Esophagus muscularis mucosa (tissue), 4 donors: ENCODE measurements at regions not wholly inside any gene's neighbourhood (a gene's known extent, or its start where the extent isn't known, plus 50 kb on each side); places are given as distances from the start of the nearest gene placed in this dataset.

Experiments
- DNase-seq: peaks from one replicate; pipeline ENCODE4 v3.0.0-alpha.2; 2017; ENCODE audit errors: extremely low spot score
- H3K27ac ChIP-seq, 4 donors: fragments of 200-600 bp; sonication (generic); replicated peaks in 1 of 4; 1 replicate in 3 of 4; 2 replicates in 1 of 4; pipeline ENCODE4 v1.5.1; 2016 to 2019; ENCODE audit warnings: mild to moderate bottlenecking in 1 of 4
- H3K27me3 ChIP-seq, 4 donors: fragments of 200-600 bp; sonication (generic); one replicate each; pipeline versions ENCODE4 v1.5.1 to v1.6.0; 2016 to 2019
- H3K36me3 ChIP-seq, 4 donors: fragments of 200-600 bp; sonication (generic); one replicate each; pipeline ENCODE4 v1.5.1; 2016 to 2019
- H3K4me1 ChIP-seq, 4 donors: fragments of 200-600 bp; sonication (generic); one replicate each; pipeline ENCODE4 v1.5.1; 2016 to 2019
- H3K4me3 ChIP-seq, 4 donors: fragments of 200-600 bp; sonication (generic); 1 replicate in 2 of 4; 2 replicates in 2 of 4; pipeline ENCODE4 v1.5.1; 2016 to 2019; ENCODE audit warnings: mild to moderate bottlenecking in 4 of 4, moderate library complexity in 1 of 4
- H3K9me3 ChIP-seq, 4 donors: fragments of 200-600 bp; sonication (generic); 1 replicate in 3 of 4; 2 replicates in 1 of 4; pipeline ENCODE4 v1.5.1; 2016 to 2019
- CTCF ChIP-seq, 3 experiments: fragments of 200-600 bp in 2 of 3; fragments of 450-650 bp in 1 of 3; sonication (generic) in 2 of 3; IDR thresholded peaks; one replicate each; pipeline ENCODE4 v1.5.1; 2017 to 2019; ENCODE audit warnings: antibody characterized with exemption in 3 of 3, mild to moderate bottlenecking in 2 of 3, moderate library complexity in 1 of 3
- EP300 ChIP-seq: sonication (generic); formaldehyde crosslinking; IDR thresholded peaks from one replicate; pipeline ENCODE4 v1.6.1; 2017; ENCODE audit warnings: antibody characterized with exemption
- POLR2A ChIP-seq: fragments of 450-650 bp; IDR thresholded peaks from one replicate; pipeline ENCODE4 v1.6.1; 2017; ENCODE audit warnings: antibody characterized with exemption, moderate library complexity, mild to moderate bottlenecking, low read depth
- POLR2AphosphoS5 ChIP-seq, 2 donors: sonication (generic); formaldehyde crosslinking; IDR thresholded peaks; one replicate each; pipeline ENCODE4 v1.6.1; 2017; ENCODE audit warnings: antibody characterized with exemption in 2 of 2
- WGBS: methylation state at CpG from one replicate; pipeline ENCODE4 v1.1.5; 2018; 5-methylcytosine and 5-hydroxymethylcytosine counted together
- intact Hi-C: fragments of 100-400 bp; cut with DNase I; formaldehyde crosslinking; loops from one replicate; pipeline ENCODE4 v1.15.1; 2023

- intact Hi-C loops = loop anchor here (2.0 kb wide), 2 partner anchors 67 to 405 kb away; no protein-coding TSS in a partner anchor
- Histone ChIP-seq H3K27ac (peak overlapping the region; percentile 42 to 75 (median 63)), H3K4me1 (peaks cover 7 to 9% (median 7%) of the 10 kb centered on the region in 4 donors), H3K27me3 (peaks cover 0 to 11% (median 0%) of the 10 kb centered on the region in 4 donors), H3K36me3 (no peaks in the 10 kb centered on the region), H3K4me3 (peak overlapping the region; percentile 33 to 48 (median 40)), H3K9me3 (no peaks in the 10 kb centered on the region)
- peak; percentile 98 for DNase-seq
- 8% methylated on average over 28 of the region's 30 CpGs for WGBS
- peak; percentile 93 to 97 (median 93) for TF ChIP-seq CTCF (IDR thresholded peaks at IDR 0.05)
- TF ChIP-seq POLR2A = no peak
- TF ChIP-seq POLR2AphosphoS5 (IDR thresholded peaks at IDR 0.05) = peak; percentile 51 to 70
- no peak for TF ChIP-seq EP300
Measured at GRCh38 chr21:38733972-38734546, 71.7 kb upstream of the ETS2 start.

- no peak for DNase-seq
- Histone ChIP-seq H3K4me1 (peaks cover 7 to 9% (median 7%) of the 10 kb centered on the region in 4 donors), H3K36me3 (no peaks in the 10 kb centered on the region), H3K27ac (peak overlapping the region; percentile 42 to 75 (median 63)), H3K27me3 (peaks cover 0 to 11% (median 0%) of the 10 kb centered on the region in 4 donors), H3K4me3 (peak overlapping the region; percentile 33 to 48 (median 40)), H3K9me3 (no peaks in the 10 kb centered on the region)
- intact Hi-C loops = loop anchor here (2.0 kb wide), 2 partner anchors 66 to 404 kb away; no protein-coding TSS in a partner anchor
- TF ChIP-seq POLR2AphosphoS5 (IDR thresholded peaks at IDR 0.05) (no peak), CTCF (IDR thresholded peaks at IDR 0.05) (no peak), EP300 (no peak), POLR2A (no peak)
- WGBS = 70% methylated on average over 8 of the region's 8 CpGs
Measured at GRCh38 chr21:38734646-38735365, 70.9 kb upstream of the ETS2 start.

GRCh38 chr21:38735626-38736206, 70.0 kb upstream of the ETS2 start:
- no peaks in the 10 kb centered on the region for H3K9me3 ChIP-seq
- no peak for DNase-seq
- WGBS = 85% methylated on average over 3 of the region's 3 CpGs
- no peaks in the 10 kb centered on the region for H3K36me3 ChIP-seq
- peaks cover 7 to 9% (median 7%) of the 10 kb centered on the region in 4 donors for H3K4me1 ChIP-seq
- no peak overlapping the region for H3K27ac ChIP-seq
- no peak overlapping the region for H3K4me3 ChIP-seq
- intact Hi-C loops = loop anchor here (2.0 kb wide), 2 partner anchors 65 to 403 kb away; no protein-coding TSS in a partner anchor
- TF ChIP-seq CTCF (IDR thresholded peaks at IDR 0.05) (no peak), POLR2A (no peak), EP300 (no peak), POLR2AphosphoS5 (IDR thresholded peaks at IDR 0.05) (no peak)
- peaks cover 0 to 11% (median 0%) of the 10 kb centered on the region in 4 donors for H3K27me3 ChIP-seq

- 72% methylated on average over 3 of the region's 3 CpGs for WGBS
- H3K36me3 ChIP-seq = no peaks in the 10 kb centered on the region
- no peak overlapping the region for H3K27ac ChIP-seq
- peaks cover 0 to 3% (median 0%) of the 10 kb centered on the region in 4 donors for H3K27me3 ChIP-seq
- H3K9me3 ChIP-seq = no peaks in the 10 kb centered on the region
- intact Hi-C loops = no loop called here
- no peak overlapping the region for H3K4me3 ChIP-seq
- H3K4me1 ChIP-seq = no peaks in the 10 kb centered on the region
- TF ChIP-seq CTCF (IDR thresholded peaks at IDR 0.05) = no peak
- no peak for TF ChIP-seq POLR2AphosphoS5 (IDR thresholded peaks at IDR 0.05)
- TF ChIP-seq EP300 = no peak
- no peak for TF ChIP-seq POLR2A
- no peak for DNase-seq
Measured at GRCh38 chr21:38740090-38740489, 65.6 kb upstream of the ETS2 start.
